ELR (cell line): ENCODE measurements at regions not wholly inside any gene's neighbourhood (a gene's known extent, or its start where the extent isn't known, plus 50 kb on each side); places are given as distances from the start of the nearest gene placed in this dataset.

Experiments
- DNase-seq: peaks from one replicate; pipeline ENCODE4 v3.0.0-alpha.2; 2015; ENCODE audit warnings: low read depth

DNA sequence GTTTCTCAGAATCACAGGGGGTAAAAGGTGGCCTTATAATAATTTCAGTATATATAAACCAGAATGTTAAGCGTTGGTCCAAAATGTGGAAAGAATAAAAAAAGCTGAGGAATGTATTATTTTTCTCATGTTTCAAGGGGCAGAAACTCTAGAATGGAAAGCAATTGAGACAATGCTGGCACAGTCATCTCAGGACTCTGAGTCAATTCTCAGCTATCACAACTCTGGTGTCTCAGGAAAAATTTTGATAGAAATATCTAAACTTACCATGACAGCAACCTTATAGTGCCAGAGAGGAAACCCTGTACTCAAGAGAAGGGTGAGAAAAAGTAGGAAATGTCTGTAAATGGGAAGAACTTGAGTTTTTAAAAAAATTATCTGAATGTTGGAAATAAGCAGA lies 1189.4 kb upstream of the NUDT12 start:
- no peak for DNase-seq

DNA sequence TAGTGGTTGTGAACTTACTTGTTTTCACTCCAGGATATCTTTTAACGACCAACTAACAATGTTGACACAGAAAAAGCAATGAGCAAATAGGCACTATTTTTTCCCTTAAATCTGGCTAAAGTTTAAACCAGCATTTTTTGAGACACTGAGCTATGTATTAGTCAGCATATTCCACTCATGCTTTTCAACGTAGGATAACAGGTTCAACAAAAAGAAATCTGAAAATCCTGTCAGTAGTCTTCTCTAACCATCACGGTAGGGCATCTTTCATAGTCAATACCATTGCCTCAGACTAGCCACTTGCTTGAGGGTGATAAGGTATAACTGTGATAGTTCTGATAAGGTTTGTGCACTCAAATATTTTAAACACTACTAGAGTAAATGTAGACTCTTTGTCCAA lies 1177.3 kb upstream of the NUDT12 start:
- no peak for DNase-seq

DNA sequence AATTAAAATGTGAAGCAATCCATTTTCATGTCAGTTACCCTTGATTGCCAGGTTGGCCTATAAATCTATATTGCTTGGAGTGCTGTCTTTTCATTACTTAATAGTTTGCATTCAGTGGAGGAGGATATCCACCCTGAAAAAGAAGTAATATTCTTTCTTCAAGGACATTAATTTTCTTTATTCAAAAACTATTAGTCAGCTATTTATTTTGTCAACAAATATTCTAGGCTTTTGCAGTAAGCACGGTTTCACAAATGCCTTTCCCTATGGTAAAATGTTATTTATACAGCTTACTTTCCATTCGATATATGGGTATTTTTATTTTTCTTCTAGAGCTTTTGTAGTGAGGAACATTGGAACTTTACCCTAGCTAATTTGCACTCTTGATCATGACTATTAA lies 1176.9 kb upstream of the NUDT12 start:
- no peak for DNase-seq

DNA sequence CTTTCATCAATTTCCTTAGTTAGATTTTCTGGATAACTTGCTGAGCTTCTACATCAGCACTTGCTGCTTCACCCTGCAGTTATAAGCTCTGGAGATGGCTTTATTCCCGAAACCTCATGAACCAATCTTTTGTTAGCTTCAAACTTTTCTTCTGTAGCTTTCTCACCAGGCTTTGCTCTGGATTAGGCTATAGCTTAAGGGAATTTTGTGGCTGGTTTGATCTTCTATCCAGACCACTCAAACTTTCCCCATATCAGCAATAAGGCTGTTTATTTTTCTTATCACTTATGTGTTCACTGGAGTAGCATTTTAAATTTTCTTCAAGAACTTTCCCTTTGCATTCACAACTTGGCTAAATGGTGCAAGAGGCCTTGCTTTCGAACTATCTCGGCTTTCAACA lies 1173.5 kb upstream of the NUDT12 start:
- no peak for DNase-seq

DNA sequence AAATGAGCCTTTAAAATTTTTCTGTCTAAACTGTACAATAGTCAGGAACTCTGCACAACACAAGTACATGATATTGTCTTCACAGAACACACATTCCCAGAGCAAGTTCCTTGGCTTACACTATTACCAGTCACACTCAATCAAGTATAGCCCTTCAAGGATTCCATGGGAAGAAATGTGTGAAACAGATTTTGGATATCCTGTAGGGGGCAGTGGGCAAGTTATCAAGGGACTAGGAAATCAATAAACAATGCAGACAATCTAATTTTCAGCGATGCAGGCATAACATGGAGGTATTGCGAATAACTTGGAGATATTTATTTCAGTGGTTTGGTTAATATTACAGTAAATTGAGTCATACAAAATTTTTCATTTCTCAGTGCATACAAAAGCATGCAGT lies 1171.5 kb upstream of the NUDT12 start:
- DNase-seq, result no peak

DNA sequence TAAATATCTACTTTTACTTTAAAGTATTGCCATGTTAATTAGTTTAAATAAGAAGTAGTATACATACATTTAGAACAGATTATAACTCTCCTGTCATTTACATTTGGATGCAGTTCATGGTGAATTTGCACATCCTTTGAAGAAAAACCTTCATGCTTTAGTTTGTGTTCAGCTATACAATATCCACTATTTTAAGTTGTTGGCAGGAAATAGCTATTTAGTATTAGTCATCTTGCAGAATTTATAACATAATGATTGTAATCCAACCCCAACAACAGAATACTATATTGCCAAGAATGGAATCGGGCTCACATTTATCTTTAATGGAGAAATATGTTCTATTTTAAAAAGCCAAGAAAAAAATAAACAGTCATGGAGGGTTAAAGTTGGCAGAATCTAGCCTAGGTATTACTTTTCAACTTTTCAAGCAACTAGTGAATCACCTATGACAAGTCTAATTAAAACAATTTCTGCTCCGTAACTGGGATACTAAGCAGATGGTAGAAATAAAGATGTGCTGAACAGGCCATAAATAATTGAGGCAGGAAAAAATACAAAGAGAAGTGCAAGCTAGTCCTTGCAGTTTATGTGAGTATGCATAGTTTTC lies 1170.6 kb upstream of the NUDT12 start:
- DNase-seq, result no peak

DNA sequence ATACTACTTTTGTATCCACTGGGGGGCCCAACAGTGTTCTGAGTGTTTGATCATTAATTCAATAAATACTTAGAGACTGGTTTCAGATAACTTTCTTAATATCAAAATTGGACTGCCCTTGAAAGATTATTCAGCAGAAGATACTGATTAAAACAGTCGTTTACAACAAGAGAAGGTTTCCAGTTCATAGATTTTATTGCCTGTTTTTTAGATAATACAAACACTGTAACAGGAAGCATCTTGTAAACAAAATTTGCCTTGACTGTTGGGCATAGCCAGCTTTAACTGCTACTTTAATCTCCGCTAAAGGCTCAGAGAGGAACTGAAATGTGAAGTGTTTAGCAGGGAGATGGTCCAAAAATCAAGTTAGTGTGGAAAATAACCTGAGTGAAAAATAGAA lies 1168.7 kb upstream of the NUDT12 start:
- DNase-seq, result no peak

DNA sequence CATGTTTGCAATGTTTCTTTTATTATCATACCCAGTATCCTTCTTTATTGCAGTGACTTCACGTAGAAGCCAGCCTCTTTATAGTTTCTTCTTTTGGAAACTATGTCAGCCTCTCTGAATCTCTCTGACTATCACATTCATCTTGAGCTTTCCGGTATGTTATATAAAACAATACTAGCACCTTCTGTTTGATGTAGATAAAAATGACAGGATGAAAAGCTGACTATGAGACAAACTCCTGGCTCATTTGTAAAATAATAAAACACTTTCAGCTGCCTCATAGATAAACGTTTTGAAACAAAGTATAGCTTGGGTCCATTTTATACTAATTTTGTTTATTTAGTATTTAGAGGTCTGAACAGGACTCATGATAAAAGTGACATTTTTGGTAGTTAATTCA lies 1145.4 kb upstream of the NUDT12 start:
- DNase-seq, result no peak

DNA sequence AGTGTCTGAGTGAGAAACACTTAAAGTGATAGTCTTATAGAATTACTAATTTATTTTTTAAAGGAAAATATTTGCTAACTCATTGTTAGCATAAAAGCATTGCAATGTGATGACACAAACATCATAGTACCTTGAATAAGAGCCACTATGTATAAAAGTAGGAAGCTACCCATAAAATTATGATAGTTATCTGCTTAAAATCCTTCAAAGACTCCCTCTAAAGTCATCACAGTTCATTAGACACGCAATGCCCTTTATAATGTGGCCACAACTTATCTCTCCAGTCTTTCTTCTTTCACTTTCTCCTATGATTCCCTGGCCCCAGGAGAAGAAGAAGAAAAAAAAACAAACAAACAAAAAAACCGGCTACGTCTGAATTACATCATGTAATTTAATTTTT lies 1144.0 kb upstream of the NUDT12 start:
- DNase-seq, result peak; percentile 33

DNA sequence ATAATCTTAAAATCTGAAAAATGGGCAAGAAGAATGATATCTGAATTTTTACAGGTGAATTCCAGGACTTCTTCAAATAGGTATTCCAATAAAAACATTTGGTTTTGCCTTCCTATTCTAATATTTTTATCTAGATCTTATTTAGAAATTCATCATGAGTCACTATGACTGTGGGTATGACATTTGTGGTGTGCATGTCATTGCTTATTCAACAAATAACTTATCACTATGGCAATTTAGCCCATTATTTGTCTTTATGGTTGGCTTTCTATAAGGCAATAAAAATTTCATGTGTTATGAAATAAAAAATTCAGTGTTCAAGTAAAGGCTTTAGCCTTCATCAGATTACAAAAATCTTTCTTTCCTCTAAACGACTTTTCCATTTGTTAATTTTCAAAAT lies 1139.6 kb upstream of the NUDT12 start:
- DNase-seq, result peak; percentile 61

DNA sequence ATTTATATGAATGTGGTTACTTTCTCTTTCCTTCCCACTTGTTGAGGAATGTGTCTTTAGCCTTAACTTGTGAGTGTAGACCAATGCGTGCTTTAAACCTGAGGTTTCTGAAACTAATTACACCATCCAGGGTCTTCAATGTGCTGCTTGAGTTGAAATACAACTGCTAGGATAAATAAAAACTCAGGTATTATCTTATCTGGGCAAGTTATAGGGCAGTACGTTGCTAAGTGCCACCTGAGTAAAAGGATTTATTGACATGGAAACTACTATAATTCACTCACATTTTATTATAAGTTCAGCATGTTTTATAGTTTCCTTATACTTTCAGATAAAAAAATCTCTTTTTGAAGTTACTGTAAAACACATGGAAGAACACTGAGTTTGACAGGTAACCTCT lies 1136.8 kb upstream of the NUDT12 start:
- DNase-seq, result no peak

DNA sequence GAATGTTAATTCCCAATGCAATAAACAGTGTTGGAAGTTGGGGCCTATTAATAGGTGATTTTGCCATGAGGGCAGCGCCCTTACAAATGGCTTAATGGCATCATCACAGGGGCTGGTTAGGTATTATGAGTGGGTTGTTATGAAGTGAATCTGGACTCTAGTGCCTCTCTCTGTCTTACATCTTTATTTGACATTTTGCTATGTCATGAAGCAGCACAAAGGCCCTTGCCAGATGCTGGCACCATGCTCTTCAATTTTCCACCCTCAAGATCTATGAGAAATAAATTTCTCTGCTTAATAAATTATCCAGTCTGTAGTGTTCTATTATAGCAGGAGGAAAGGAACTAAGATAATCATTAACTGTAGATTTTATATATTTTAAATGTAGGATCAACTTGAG lies 1098.7 kb upstream of the NUDT12 start:
- DNase-seq, result no peak

DNA sequence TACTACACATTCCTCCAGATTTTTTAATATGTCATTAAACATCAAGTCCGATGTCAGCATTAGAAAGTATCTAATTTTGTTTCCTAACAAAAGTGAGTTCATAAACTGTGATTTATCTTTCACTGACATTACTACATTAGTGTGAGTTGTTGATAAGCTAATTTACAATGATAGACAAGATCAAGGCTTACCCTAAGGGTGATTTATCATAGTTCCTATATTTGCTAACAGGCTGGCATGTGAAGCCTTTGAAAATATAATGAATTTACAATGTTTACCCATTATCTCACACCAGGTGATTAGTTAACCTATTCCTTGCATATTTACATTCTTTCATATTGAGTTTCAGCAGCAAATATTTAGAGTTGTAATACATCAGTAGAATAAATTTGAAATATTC lies 1096.9 kb upstream of the NUDT12 start:
- DNase-seq, result no peak

DNA sequence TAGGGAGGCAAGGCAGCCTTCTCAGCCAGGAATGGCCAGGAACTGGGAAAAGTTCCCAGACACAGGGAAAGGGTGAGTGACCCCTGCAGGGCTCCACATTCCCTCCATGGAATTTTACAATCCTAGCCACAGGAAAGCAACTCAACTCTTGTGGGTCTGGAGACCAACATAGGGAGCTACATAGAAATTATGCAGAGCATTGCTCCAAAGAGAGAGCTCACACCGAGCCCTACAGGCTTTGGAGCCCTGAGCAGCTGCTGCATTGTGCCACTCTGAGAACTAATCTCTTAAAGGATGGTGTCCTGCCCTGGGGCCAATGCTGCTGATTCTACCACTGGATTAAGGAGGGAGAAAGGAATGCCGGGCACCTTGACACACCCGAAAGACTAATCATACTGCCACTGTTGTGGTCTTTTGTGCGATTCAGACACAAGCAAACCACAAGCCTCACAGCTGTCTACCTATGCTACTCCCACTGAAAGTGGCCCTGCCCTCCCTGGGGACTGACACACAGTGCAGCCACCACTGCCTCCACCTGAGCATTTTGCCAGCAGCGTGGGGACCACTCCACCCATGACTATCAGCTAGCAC lies 1089.8 kb upstream of the NUDT12 start:
- DNase-seq, result no peak

DNA sequence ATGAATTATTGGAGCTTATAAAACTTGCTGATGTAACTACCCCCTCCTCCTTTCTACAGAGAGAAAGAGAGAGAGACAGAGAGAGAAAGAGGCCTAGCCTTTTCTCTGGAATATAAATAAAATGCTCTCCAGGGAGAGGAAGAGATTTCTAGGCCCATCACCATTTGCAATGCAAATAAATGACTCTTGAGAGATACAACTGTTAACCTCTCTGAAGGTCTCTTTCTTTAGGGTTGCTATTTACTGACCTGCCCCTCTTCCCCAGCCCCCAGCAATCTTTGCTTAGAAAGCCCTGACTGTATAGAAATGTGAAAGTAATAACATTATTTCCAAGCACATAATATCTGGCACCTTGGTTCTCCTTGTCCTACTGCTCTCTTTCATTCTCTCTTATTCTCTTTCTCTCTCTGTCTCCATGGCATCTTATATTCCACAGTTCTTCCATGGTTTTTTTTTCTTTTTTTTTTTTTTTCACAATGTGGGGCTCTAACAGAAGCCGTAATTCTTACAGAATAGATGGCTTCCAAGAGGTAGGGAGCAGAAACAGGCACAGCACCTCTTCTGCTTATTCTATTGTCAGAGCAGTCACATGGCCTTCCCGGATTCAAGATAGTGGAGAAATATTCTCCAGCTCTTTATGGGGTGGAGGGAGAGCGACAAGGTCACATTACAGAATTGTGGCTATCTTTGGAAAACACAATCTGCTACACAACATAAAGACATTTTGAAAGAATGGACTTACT lies 1087.9 kb upstream of the NUDT12 start:
- no peak for DNase-seq

DNA sequence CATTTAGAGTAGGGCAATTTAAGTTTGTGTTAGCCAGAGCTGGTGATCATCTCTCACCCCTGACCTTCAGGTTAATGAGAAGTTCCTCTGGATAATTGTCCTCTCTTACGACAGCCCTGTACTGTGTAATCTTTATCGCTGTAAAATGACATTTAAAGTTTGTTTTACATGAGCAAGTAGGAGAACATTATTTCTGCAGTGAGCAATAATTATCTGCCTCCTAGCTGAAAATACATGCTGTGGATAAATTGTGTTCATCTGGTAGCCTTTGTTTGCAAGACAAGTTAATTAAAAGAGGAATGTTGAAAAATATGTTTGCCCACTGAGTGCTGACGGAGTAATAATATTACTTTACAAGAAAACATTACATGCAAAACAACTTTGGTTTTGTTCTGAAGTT lies 1083.8 kb upstream of the NUDT12 start:
- no peak for DNase-seq

DNA sequence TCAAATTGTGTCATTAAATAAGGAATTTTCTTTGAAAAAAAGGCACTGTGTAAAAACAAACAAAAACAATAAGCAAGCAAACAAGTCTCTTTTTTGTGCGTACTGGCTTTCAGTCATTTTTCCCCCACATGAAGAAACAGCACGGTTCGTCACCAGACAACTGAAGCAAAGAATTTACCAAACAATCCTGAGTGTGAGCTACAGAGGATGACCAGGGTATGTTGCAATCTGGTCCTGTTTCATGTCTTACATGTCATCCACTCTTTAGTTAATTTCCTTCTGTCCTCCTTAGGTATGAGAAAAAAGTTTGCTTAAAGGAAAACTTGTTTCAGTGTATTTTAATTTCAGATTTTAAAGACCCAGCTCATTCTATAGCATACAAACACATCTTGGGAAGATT lies 1080.7 kb upstream of the NUDT12 start:
- DNase-seq, result peak; percentile 32

DNA sequence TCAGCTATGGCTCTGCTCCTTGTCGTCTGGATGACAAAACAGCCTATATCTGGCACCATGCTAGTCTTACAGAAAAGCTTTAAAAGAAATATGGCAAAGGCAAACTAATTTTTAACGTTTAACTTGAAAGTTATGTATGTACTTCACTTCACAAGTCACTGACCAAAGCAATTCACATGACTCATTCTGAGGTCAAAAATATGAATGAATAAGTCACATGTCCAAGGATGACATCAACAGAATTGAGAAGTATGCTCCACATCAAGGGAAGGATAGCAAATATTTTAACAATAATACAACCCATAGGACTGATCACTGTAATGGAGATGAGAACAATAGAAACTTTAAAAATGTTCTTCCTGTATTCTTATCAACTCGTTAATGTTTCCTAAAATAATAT lies 1072.6 kb upstream of the NUDT12 start:
- DNase-seq, result peak; percentile 53

DNA sequence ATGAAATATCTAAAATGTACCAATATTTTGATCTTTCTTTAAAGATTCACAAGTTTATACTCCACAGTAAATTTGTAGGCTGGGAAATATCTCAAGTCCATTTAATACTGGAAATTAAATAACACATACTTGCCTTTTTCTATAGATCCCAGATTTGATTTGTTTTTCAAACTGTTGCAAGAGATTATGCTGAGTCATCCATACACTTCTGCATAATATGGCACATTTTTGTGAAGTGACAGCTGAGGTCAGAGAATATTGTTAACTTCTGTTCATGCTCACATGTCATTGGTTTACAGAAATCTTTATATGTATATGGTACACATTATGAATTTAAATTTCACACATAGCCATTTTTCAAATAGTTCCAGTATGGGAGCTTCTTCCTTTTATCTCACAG lies 1066.3 kb upstream of the NUDT12 start:
- no peak for DNase-seq

DNA sequence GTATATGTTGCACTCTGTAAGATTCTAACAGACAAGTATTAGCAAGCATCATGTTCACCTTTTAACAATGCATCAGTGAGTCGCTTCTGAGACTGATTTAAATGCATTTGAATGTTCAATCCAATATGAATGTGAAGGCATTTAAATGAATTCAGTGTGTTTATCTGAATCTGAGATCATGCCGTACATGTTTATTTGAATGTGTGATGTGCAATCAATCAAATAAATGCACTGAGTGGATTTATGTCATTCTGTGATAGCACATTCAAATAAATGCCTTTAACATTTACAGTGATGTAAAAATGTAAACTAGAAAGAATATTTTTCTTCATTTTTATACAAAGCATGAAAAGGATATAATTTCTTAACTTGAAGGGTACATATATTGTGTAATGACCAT lies 1063.5 kb upstream of the NUDT12 start:
- DNase-seq, result no peak

DNA sequence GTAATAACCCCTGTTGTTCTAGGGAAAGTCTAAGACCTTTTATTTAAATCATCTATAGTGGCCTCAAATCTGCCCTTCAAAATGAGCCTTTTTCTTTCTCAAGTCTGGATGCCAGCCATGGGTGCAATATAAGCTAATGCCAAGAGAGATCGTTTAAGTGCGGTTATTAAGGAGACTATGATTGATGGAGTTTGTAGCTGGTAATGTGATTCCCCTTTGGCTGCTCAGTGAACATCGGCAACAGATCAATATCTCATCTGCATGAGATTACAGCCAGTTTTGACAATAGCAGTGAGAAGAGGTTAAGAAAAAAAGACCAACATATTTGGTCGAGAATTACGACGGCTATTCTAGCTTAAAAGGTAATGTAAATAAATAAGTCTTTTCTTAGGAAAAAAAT lies 1049.4 kb upstream of the NUDT12 start:
- no peak for DNase-seq

DNA sequence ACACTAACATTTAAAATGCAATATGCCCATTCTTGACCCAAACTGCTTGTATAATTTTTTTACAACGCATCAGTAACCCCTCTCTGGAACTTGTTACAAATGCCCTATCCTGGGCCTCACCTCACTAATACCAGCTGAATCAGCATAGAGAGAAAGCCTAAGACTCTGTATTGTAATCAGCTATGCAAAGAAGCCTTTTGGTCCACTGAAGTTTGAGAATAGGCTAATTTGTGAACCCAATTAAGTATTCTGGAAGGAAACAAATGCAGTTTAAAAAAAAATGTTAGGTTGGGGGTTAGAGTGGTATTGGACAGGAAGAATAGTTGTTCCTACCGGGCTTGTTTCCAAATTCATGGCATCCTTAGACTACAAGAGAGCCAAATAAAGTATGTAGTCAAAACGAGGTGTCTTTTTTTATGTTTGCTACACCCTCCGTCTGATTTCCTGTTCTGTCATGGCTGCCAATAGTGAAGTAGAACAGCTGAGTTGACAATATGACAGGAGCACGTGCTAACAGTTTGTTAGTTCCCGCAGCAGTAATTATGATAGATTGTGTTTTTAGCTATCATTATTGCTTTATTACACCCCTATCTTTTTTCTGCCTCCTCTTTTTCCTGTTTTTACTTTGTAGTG lies 1048.7 kb upstream of the NUDT12 start:
- DNase-seq, result no peak

DNA sequence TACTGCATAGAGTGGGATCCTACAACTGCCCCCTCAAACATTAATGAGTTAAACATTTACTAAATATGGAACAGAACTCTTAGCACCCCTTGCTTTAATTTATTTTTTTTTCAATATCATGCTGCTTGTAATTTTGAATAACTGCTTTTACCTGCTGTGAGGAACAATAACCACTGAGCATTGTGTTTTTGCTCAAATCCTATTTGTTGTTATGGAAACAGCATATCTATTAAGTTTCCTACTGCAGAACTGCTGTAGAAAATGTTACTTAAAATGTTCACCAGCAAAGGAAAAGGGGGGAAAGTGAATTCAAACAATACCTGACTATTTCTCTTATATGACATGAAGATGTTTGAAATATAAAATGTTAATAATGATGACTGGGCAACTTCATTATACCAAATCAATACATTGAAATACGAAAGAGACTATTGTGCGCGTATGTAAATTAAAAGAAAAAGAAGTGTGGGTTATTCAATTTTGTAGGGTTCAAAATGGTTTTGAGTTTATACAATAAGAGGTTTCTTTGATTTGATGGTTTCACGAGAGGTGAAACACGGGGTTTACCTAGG lies 1043.8 kb upstream of the NUDT12 start:
- no peak for DNase-seq
